ENCODE measurements at regions not wholly inside any gene's neighbourhood (a gene's known extent, or its start where the extent isn't known, plus 50 kb on each side); places are given as distances from the start of the nearest gene placed in this dataset.

- in situ Hi-C loops (cut with HindIII; ENCODE audit: low sequenced_read_pairs), result no loop called here
- no peak for DNase-seq (ENCODE audit: low read depth)
- TF ChIP-seq, protein P1, sequence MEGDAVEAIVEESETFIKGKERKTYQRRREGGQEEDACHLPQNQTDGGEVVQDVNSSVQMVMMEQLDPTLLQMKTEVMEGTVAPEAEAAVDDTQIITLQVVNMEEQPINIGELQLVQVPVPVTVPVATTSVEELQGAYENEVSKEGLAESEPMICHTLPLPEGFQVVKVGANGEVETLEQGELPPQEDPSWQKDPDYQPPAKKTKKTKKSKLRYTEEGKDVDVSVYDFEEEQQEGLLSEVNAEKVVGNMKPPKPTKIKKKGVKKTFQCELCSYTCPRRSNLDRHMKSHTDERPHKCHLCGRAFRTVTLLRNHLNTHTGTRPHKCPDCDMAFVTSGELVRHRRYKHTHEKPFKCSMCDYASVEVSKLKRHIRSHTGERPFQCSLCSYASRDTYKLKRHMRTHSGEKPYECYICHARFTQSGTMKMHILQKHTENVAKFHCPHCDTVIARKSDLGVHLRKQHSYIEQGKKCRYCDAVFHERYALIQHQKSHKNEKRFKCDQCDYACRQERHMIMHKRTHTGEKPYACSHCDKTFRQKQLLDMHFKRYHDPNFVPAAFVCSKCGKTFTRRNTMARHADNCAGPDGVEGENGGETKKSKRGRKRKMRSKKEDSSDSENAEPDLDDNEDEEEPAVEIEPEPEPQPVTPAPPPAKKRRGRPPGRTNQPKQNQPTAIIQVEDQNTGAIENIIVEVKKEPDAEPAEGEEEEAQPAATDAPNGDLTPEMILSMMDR (IDR thresholded peaks at IDR 0.05; ENCODE audit: low read depth, low read length, missing control alignments), result no peak
- H3K4me3 ChIP-seq (ENCODE audit: low read depth, low read length), result no peak overlapping the region
These were observed 129.1 kb upstream of the PIK3R1 start for GRCh38 chr5:68086439-68086838.

- H3K4me3 ChIP-seq (ENCODE audit: low read depth, low read length), result no peak overlapping the region
- in situ Hi-C loops (cut with HindIII; ENCODE audit: low sequenced_read_pairs), result no loop called here
- DNase-seq (ENCODE audit: low read depth), result no peak
- TF ChIP-seq, protein P1 (IDR thresholded peaks at IDR 0.05; ENCODE audit: low read depth, low read length, missing control alignments), result no peak
These were observed 131.2 kb upstream of the PIK3R1 start for GRCh38 chr5:68084396-68084795.

- TF ChIP-seq, protein P1 (IDR thresholded peaks at IDR 0.05; ENCODE audit: low read depth, low read length, missing control alignments), result no peak
- in situ Hi-C loops (cut with HindIII; ENCODE audit: low sequenced_read_pairs), result no loop called here
- no peak for DNase-seq (ENCODE audit: low read depth)
These were observed 135.1 kb upstream of the PIK3R1 start for GRCh38 chr5:68080282-68081050.

DNA sequence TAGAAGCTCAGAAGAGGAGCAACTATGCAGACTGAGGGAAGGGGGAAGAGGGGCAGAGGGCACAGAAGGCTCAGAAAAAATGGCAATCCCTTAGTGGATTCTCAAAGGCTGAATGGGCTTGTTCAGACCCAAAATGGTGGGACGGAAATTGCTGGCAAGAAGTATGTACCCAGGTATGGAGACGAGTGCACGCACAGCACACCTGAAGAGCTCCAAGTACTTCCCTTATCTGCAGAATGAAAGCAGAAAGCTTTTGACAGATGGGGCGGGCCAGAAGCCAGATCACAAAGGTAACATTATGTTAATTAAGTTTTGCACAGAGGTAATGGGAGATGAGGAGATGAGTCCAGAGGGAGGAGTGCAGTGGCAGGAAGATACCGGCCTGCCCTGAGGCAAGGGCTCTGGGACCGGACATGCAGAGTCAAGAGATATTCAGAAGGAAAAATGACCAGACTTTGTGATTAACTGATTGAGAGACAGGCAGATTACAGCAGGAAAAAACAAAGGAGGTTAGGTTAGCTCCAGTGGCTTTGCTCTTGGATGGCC, 138.1 kb upstream of the PIK3R1 start:
- no peak overlapping the region for H3K4me3 ChIP-seq (ENCODE audit: low read depth, low read length)
- TF ChIP-seq, protein P1 (IDR thresholded peaks at IDR 0.05; ENCODE audit: low read depth, low read length, missing control alignments), result no peak
- in situ Hi-C loops (cut with HindIII; ENCODE audit: low sequenced_read_pairs), result no loop called here
- no peak for DNase-seq (ENCODE audit: low read depth)

More at GRCh38 chr5:68080282-68081050, 135.1 kb upstream of the PIK3R1 start:
- no peak overlapping the region for H3K4me3 ChIP-seq (ENCODE audit: low read depth, low read length)

GRCh38 chr5:68074633-68075032, 140.9 kb upstream of the PIK3R1 start:
- H3K4me3 ChIP-seq (ENCODE audit: low read depth, low read length), result no peak overlapping the region
- in situ Hi-C loops (cut with HindIII; ENCODE audit: low sequenced_read_pairs), result no loop called here
- DNase-seq (ENCODE audit: low read depth), result no peak
- TF ChIP-seq, protein P1 (IDR thresholded peaks at IDR 0.05; ENCODE audit: low read depth, low read length, missing control alignments), result no peak

GRCh38 chr5:68074048-68074632, 141.4 kb upstream of the PIK3R1 start:
- in situ Hi-C loops (cut with HindIII; ENCODE audit: low sequenced_read_pairs), result no loop called here
- no peak for DNase-seq (ENCODE audit: low read depth)
- H3K4me3 ChIP-seq (ENCODE audit: low read depth, low read length), result no peak overlapping the region
- TF ChIP-seq, protein P1 (IDR thresholded peaks at IDR 0.05; ENCODE audit: low read depth, low read length, missing control alignments), result no peak
